Fibroblast of peridontal ligament (primary cell): ENCODE measurements at regions not wholly inside any gene's neighbourhood (a gene's known extent, or its start where the extent isn't known, plus 50 kb on each side); places are given as distances from the start of the nearest gene placed in this dataset.

ENCODE experiments used
- DNase-seq: peaks from one replicate; pipeline ENCODE4 v3.0.0-alpha.2; 2010; ENCODE audit errors: extremely low read depth

DNA sequence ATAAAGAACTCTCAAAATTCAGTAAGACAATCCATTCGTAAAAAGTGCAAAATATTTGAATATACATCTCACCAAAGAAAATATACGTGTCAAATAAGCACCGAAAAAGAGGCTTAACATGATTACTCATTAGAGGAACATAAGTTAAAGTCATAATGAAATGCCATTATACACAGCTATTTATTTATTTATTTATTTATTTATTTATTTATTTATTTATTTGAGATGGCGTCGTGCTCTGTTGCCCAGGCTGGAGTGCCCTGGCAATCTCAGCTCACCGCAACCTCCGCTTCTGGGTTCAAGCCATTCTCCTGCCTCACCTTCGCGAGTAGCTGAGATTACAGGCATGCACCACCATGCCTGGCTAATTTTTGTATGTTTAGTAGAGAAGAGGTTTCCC is 203.6 kb upstream of the UBASH3B start:
- DNase-seq, result no peak

DNA sequence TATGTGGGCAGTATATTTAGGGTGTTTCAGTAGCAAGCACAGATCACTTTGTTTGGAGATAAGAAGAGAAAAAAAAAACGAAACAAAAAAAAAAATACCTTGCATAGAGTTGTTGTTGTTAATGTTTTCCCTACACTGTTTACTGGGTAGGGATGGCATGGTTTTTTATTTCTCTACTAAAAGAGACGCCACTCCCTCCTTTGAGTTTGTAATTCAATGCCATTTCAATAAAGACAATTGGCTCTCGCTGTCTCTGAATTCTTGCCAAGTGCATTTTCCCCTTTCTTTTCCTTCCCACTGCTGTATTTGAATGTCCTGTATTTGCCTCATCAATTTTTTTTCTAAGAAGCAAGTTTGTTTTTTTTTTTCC is 213.9 kb upstream of the UBASH3B start:
- DNase-seq, result no peak

DNA sequence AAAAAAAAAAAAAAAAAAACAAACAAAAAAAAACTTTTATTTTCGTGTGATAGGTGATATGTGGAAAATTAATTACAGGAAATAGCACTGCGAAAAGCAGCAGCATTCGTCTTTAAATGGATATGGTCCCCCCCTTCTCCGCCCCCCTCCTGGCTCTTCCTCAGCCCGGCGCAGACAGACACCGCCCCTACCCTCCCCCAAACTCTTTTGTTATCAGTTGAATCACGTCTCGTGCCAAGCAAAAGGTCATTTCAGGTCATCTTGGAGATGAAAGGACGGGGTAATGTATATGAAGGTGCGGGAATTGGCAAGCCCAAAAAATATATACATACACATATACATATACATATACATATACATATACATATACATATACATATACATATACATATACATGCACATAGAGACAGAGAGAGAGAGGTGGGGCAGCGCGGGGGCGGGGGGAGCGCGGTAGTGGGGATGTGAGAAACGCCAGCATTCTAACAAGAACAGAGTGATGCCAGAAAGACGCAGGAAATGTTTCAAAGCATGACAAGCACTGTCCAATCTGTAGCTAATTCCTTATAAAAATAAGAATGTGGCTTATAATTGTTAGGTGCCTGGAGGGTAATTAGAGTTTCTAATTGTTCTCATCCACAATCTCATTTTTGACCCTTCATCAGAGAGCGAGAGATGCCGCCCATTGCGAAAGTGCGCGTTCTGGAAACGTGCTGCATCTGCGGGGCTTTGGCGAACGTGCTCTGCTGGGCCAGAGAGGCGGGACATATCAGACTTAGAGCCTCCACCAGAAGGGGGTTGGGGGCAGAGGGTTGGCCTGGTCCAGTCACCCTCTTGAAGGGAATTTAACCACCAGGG is 214.5 kb upstream of the UBASH3B start:
- DNase-seq, result peak; percentile 13

DNA sequence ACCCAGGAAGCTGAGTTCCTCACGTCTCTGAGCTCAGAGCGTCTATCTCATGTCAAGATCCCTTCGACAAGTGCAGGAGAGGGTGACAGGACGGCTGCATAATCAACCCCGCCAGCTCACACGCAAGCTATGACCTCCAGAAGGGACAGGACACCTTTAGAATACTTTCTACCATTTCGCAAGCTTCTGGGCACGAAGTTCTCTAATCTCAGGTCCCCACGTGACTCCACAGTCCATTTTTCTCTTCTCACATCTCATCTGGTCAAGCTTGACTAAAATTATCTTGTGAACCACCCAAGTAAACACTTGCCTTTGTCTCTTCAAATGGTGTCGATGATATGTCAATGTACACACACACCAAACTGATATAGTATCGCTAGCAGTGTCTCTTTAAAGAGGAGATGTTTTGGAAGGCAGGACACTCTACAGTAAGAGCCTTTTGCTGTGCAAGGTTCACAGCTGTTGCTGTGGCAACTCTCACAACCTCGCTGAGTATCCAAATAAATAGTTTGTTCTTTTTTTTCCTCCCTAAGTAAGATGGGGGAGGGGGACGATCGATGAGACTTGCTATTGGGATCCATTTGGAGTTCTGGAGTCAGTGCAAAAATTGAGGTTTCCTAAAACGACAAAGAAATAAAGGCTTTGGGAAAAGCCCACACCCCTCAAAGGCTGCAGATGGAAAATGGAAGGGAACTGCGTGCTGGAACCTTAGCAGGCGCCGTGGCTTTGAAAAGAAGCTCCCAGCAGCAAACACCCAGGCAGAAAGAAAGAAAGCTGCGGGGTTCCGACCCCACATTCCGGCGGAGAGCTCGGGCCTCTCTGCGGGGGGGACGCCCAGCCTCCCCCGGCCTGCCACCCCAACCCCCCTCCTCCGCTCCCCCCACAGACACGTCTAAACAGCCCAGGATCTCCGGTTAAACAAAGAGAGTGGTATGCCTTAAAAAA is 215.4 kb upstream of the UBASH3B start:
- peak; percentile 37 for DNase-seq

DNA sequence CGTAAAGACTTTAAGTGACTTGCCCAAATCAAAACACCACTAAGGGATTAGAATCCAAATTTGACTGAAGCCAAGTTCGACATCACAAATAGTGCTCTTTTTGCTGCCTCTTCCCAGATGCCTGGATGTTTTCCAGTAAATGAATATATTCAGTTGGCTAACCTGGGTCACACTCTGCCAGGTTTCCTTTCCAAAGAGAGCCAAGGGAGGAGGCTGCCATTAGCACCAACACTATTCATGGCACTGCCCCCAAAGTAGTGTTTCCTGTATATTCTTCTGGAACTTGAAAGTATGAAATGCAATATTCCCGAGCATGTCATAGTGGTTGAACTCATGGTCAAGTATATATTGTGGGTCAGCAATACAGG is 219.3 kb upstream of the UBASH3B start:
- no peak for DNase-seq

DNA sequence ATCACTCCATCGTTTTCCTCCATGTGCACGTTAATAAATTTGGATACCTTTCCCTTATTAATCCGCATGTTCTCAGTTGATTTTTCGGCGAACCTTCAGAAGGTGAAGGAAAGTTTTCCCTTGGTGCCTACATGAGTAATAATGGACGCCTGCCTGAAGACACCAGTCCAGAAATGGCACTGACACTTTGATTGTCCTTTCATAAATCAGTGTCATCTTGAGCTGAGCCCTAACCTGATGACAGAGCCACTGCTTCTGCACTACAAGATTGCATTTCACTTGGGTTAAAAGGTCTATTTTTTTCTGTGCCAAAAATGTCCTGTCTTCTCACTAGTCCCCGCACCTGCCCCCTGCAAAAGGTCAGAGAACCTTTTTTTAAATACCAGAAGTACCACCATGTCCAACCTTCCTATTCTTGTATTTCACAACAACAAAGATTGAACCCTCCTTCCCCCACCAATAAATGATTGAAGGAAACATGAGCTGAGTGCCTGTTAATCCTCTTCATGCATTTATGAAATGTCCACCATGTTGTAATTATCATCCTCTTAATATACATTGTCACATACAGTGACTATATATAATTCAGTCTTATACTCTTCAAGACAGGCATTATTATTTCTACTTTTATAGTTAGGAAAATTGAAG is 219.9 kb upstream of the UBASH3B start:
- no peak for DNase-seq

DNA sequence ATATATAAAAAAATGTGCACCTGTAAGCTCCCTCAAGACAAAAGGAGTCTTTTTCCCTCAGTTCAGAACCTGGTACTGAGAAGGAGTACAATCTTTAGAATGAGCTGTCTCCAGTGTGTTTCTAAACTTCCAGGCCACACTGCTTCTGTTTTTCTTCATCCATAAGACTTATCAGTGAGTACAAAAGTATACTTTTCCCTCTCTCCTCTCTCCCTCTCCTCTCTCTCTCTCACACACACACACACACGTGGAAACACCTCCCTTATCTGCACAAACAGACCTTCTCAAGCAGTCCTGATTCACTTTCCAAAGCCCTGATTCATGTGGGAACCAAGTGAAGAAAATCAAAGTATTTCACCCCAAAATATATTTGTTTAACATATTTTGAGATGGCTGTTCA is 220.7 kb upstream of the UBASH3B start:
- no peak for DNase-seq

DNA sequence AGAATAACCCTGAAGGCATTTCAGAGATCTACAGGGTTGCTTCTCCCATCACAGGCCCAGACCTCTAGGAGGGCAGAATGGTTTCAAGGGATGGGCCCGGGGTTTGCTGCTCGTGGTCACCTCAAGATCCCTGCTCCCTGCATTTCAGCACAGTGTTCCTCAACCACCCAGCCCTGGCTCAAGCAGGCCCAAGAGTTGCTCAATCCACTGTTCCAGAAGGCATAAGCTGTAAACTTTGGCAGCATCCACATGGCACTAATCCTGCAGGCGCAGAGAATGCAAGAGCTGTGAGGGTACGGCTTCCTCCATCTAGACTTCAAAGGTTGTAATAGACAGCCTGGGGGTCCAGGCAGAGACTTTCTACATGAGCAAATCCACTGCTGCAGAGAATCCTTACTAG is 225.0 kb upstream of the UBASH3B start:
- no peak for DNase-seq

DNA sequence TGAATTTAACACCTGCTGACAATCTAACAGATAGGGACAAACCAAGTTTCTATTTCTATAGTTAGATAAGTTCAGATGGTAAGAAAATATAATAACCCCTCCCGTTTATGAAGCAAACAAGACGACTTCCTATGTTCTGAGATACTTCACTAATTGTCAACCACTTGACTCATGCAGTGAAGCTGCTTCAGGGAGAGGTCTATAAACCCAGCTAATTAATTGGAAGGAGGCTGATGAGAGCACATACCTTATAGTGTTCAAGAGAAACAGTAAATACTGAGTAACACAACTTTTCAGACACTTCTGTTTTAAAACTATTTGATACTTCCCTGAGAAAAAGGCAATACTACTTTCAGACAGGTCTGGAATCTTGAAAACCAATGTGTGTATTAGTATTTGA is 229.4 kb upstream of the UBASH3B start:
- DNase-seq, result no peak

DNA sequence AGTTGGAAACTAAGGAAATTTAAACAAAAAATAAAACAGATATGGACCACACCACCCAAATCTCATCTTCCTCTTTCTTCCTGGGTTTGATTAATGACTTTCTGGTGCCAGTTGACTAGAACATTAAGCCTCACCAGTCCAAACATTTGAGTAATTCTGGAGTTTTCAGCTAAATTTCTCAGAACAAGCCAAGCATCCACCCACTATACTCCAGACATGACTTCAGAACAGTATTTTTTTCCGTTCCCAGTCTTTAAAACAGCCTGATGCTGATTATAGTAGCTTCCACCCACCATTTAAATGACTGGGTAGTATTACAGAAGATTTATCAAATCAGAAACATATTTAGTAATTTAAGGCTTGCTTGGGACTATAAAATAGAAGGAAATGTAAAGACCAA is 230.9 kb upstream of the UBASH3B start:
- no peak for DNase-seq

DNA sequence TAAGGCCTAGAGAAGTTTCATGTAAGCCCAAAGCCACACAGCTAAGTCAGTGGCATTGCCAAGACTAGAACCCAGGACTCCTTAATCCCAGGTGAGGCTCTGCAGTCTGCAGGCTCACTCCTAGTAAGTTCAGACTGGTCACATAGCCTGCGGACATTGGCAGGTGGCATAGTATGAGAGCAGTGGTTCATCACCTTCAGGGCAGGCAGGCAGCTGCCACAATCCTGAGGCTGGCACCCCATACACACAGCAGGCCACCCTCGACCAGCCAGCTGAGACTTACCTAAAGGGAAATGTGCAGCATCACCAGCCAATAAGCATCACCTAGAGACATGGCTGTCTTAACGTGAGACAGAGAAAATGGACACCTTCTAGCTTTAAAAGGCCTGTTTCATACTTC is 231.6 kb upstream of the UBASH3B start:
- DNase-seq, result no peak

DNA sequence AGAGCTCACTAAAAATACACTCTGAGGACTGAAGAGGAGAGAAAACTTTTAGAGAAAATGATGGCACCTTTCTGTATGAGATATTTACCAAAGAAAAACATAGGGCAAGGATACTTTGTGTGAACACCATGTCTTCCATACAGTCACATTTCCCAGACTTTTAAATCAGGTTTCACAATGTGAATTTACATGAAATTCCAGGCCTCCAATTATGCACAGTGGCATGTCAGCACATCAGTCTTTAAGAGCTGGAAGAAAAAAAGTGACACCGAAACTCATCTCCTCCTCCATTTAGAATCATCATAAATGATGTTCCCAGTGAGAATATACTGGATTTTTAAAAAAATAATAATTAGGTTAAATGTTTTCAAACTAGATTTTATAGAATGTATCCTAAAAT is 232.2 kb upstream of the UBASH3B start:
- no peak for DNase-seq

DNA sequence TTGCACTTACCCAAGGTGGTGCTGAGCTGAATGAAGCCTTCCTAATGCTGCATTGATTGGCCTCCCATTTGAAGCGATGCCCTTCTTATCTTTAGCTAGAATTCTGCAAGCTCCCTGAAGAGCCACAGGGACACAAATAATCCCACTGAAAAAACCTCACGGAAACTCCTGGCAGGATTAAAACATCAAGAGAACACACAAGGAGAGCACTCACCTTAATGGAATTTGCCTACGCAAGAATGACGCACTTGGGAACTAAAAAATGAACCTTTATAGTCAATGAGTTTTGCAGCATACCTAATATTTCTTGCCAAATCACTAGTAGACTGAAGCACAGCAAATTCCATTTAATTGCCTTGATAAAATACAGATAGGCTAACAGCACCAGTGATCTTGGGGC is 232.8 kb upstream of the UBASH3B start:
- no peak for DNase-seq

DNA sequence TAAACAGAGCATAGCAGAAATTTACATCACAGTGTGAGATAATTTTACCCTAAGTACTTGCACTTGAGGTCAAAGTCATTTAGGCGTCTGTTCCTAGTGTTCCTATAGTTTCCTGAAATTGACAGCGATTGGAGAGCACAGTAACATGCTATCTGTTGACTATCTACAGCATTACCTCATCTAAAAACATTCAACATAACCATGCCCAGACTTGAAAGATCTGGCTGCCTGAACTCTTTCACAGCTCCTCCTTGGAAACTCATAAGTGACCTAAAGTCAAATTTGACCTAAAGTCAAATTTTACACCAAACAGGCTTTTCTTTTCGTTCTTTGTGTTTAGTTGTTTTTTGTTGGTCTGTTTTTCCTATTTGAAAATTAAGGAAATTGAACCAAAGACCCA is 233.8 kb upstream of the UBASH3B start:
- no peak for DNase-seq

DNA sequence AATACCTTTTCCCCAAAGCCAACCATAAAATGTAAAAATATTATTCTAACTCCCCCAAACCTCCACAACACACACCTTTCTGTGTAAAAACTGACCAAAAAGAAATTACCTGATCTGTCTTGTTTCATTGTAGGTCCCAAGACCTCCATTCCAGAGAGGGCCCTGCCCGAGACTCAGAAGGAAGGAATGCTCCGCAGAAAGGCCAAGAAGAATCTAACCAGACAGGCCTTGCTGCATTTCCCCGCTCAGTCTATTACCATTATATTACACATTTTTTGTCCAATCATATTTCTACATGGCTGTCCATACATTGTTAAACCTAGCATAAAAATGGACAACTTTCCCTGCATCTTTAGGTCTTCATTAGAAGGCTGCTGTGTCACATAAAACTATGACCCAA is 237.5 kb upstream of the UBASH3B start:
- DNase-seq, result no peak

DNA sequence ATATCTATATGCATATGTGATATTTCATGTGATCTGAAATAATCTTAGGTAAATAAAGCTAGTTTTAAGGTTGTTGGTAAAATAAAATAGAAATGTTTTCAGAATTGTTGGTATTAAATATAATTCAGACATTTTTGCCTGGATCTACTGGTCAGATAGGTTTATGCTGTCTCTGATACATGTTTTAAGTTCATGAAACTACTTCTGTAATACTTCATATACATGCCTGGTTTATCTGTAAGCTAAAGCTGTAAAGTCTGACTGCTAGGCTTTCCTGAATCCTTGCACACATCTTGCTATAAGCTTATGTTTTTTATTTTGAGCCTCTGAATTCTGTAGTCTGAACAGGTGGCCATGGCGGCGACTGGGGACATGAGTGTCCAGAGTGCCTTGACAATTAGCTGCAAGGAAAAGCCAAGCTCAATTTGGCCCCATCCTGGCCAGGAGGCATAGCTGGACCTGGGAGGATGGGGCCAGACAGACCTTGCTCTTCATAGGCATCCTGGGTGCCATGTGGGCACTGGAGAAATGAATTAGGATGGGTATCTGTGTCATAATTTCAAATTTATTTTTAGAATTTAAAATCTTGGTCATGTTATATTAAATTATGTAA is 241.0 kb upstream of the UBASH3B start:
- DNase-seq, result no peak

DNA sequence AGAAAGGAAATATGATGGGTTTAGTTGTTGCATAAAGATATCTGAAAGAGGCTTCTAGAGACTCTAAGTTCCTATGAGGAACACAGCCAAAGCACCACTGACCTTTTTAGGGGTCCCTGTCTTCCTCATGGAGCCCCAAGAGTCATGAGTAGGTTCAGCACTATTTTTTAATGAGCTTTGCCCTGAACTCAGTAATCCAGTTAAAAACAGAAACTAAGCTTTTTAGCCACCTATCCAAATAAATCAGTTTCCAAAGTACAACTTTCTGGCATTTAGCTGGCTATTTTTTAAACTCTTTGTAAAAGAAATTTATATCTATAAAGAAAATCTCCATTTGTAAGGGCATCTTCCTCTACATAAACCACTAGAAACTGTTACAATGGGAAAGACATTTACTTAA is 241.8 kb upstream of the UBASH3B start:
- no peak for DNase-seq

DNA sequence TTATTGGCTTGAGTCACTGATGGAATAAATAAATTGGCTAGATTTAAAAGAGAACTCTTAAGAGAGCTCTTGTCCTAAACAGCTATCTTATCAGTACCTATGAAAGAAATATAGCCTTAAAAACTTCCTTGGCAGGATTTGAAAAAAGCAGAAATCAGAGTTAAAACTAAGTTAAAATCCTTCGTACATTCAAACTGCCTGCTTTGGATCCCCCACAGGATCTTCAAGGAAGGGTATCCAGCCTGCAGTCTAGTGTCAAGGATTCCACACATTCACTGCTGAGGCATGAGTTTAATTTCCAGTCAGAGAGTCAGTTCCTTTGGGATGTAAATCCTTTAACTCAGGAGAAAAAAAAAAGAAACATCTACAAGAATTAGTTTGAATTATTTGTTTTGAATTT is 242.9 kb upstream of the UBASH3B start:
- no peak for DNase-seq

DNA sequence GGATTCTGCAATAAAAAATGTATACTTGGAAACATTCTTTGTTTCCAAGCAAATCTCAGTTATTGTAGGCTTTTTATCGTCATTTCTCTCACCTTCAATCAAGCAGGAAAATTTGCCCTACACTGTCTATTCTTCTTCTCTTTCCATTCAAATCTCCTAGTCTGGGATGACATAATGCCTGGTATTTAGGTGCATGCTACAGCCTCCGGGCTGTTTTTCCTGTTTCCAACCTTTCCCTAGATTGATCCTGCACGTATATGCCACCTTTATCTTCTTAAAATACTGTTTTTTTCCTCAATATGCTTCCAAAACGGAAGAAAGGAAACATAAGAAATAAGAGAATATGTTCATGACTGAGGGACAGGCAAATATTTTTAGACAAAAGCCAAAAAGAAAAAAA is 249.1 kb upstream of the UBASH3B start:
- no peak for DNase-seq

DNA sequence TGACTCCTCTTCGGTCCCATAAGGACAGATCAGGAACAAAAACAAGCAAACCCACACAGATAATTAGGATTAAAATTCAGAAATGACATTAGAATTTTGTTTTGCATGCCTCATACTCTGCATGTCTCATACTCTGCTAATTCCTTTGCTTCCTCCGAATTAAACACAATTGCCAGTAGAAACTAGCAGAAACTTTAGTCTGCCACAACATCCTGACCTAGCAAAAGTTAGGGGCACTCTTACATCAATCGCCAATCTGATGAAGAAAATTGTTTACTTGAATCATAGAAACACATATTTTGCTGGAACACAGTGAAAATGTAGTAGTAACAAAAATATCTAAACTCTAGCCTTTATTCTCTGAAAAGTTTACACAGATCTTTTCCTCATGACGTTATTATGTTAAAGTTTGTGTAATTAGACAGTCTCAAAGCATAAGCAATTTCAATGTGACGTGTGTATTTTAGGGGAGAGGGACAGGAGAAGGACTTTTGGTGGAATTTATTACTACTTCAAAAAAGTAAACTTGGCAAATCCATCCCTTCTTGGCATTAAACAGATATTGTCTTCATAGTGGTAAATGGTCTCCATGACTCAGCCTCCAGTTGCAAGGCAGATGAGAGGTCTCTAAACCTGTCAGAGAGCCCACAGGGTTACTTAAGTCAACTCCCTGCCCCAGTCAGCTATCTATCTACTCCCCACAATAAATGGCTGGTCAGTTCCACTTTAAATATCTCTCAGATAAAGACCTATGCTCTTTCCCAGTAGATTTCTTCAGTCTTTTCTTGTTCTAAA is 249.8 kb upstream of the UBASH3B start:
- DNase-seq, result peak; percentile 17

DNA sequence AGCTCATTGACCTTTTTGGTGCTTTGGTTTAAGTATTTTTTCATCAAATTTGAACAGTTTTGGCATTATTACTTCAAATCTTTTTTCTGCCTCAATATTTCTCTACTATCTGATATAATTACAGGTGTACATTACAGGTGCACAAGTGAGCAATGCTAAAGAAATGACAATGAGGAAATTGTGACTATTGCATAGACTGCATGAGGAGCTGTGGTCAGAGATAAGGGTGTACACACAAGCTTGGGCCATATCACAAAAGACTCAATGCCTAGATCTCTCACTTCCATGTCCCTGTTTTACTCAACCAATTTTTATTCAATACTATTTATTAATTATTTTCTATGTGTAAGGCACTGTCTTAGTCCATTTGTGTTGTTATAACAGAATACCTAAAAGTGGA is 251.0 kb upstream of the UBASH3B start:
- no peak for DNase-seq
